Type B pancreatic cell (in vitro differentiated cells): ENCODE measurements at regions not wholly inside any gene's neighbourhood (a gene's known extent, or its start where the extent isn't known, plus 50 kb on each side); places are given as distances from the start of the nearest gene placed in this dataset.

Source experiments
- DNase-seq: peaks from one replicate; pipeline ENCODE4 v3.0.0; 2021; ENCODE audit warnings: mixed read lengths; ENCODE audit not compliant: unreplicated experiment; ENCODE audit errors: extremely low spot score
- H3K27ac Mint-ChIP-seq: 2 replicates; pipeline ENCODE4 v1.8.0; 2021; ENCODE audit warnings: mild to moderate bottlenecking, mixed read lengths
- H3K27me3 Mint-ChIP-seq: 2 replicates; pipeline ENCODE4 v1.8.0; 2021; ENCODE audit warnings: mixed read lengths
- H3K36me3 Mint-ChIP-seq: 2 replicates; pipeline ENCODE4 v1.8.0; 2021; ENCODE audit warnings: mixed read lengths
- H3K4me1 Mint-ChIP-seq: one replicate; pipeline ENCODE4 v1.8.0; 2021; ENCODE audit warnings: mixed read lengths; ENCODE audit not compliant: unreplicated experiment
- H3K4me3 Mint-ChIP-seq: 2 replicates; pipeline ENCODE4 v1.8.0; 2021; ENCODE audit warnings: mild to moderate bottlenecking, mixed read lengths
- H3K9me3 Mint-ChIP-seq: 2 replicates; pipeline ENCODE4 v1.8.0; 2021; ENCODE audit warnings: mixed read lengths
- CTCF ChIP-seq: fragments of 200-600 bp; sonication (generic); conservative IDR thresholded peaks from 2 replicates; pipeline ENCODE4 v1.5.0; 2021; ENCODE audit warnings: antibody characterized with exemption, mild to moderate bottlenecking

GRCh38 chrX:15142084-15142715 is 127.7 kb downstream of the ASB9 start:
- H3K27ac Mint-ChIP-seq, result no peak overlapping the region
- DNase-seq, result no peak
- no peaks in the 10 kb centered on the region for H3K4me1 Mint-ChIP-seq
- no peak overlapping the region for H3K4me3 Mint-ChIP-seq
- TF ChIP-seq CTCF, result no peak
- H3K9me3 Mint-ChIP-seq, result no peaks in the 10 kb centered on the region
- no peaks in the 10 kb centered on the region for H3K27me3 Mint-ChIP-seq
- no peaks in the 10 kb centered on the region for H3K36me3 Mint-ChIP-seq

GRCh38 chrX:15136795-15137194 is 133.1 kb downstream of the ASB9 start:
- no peaks in the 10 kb centered on the region for H3K27me3 Mint-ChIP-seq
- no peak overlapping the region for H3K4me3 Mint-ChIP-seq
- H3K9me3 Mint-ChIP-seq, result no peaks in the 10 kb centered on the region
- no peak for DNase-seq
- no peaks in the 10 kb centered on the region for H3K4me1 Mint-ChIP-seq
- no peaks in the 10 kb centered on the region for H3K36me3 Mint-ChIP-seq
- no peak for TF ChIP-seq CTCF
- H3K27ac Mint-ChIP-seq, result no peak overlapping the region

GRCh38 chrX:15129412-15129811 is 140.5 kb downstream of the ASB9 start:
- no peak for DNase-seq
- Mint-ChIP-seq H3K4me3 (no peak overlapping the region), H3K36me3 (no peaks in the 10 kb centered on the region), H3K27ac (no peak overlapping the region), H3K27me3 (no peaks in the 10 kb centered on the region), H3K9me3 (no peaks in the 10 kb centered on the region), H3K4me1 (no peaks in the 10 kb centered on the region)
- TF ChIP-seq CTCF, result no peak

GRCh38 chrX:15128861-15129260 is 141.0 kb downstream of the ASB9 start:
- H3K27me3 Mint-ChIP-seq, result no peaks in the 10 kb centered on the region

GRCh38 chrX:15127010-15127409 is 142.9 kb downstream of the ASB9 start:
- Mint-ChIP-seq H3K4me3 (no peak overlapping the region), H3K27ac (no peak overlapping the region), H3K27me3 (no peaks in the 10 kb centered on the region), H3K4me1 (no peaks in the 10 kb centered on the region), H3K9me3 (no peaks in the 10 kb centered on the region), H3K36me3 (no peaks in the 10 kb centered on the region)
- TF ChIP-seq CTCF, result no peak
- DNase-seq, result no peak

More at GRCh38 chrX:15128861-15129260, 141.0 kb downstream of the ASB9 start:
- no peak for DNase-seq
- no peaks in the 10 kb centered on the region for H3K9me3 Mint-ChIP-seq
- H3K4me3 Mint-ChIP-seq, result no peak overlapping the region
- no peak for TF ChIP-seq CTCF
- no peaks in the 10 kb centered on the region for H3K4me1 Mint-ChIP-seq
- no peak overlapping the region for H3K27ac Mint-ChIP-seq
- no peaks in the 10 kb centered on the region for H3K36me3 Mint-ChIP-seq

- Mint-ChIP-seq H3K4me1 (no peaks in the 10 kb centered on the region), H3K36me3 (no peaks in the 10 kb centered on the region), H3K27ac (no peak overlapping the region), H3K4me3 (no peak overlapping the region), H3K27me3 (no peaks in the 10 kb centered on the region), H3K9me3 (no peaks in the 10 kb centered on the region)
- no peak for TF ChIP-seq CTCF
- no peak for DNase-seq
Observed at GRCh38 chrX:15116900-15117299, 153.0 kb downstream of the ASB9 start.
